ENCODE measurements at regions not wholly inside any gene's neighbourhood (a gene's known extent, or its start where the extent isn't known, plus 50 kb on each side); places are given as distances from the start of the nearest gene placed in this dataset.

DNA sequence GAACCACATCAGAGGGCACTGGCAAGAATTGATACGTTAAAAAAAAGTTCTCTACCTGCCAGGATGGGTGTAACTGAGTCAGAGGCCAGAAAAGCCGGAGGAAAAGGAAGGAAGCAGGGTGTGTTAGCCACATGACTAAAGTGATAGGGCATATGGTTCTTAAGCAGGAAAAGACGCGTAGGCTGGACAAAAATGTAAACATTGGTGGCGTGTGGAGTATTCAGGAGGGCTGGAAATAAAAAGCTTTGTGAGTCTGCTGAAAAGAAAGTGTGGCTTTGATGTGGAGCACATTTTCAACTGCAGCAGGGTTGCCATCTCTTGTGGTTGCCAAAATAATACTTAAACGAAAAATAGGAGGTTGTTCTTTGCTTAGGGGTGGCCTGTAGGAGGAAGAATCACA lies 186.5 kb upstream of the RPL34 start:
- TF ChIP-seq, protein P1, sequence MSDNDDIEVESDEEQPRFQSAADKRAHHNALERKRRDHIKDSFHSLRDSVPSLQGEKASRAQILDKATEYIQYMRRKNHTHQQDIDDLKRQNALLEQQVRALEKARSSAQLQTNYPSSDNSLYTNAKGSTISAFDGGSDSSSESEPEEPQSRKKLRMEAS (IDR thresholded peaks at IDR 0.05), result no peak
- no peak for TF ChIP-seq CBFB (CRISPR knock-in tag; IDR thresholded peaks at IDR 0.05)
- no peak for TF ChIP-seq ZFP37 (CRISPR knock-in tag; IDR thresholded peaks at IDR 0.05; ENCODE audit: borderline replicate concordance)
- TF ChIP-seq ZNF792 (CRISPR knock-in tag; IDR thresholded peaks at IDR 0.05), result no peak
- TF ChIP-seq, protein P2, sequence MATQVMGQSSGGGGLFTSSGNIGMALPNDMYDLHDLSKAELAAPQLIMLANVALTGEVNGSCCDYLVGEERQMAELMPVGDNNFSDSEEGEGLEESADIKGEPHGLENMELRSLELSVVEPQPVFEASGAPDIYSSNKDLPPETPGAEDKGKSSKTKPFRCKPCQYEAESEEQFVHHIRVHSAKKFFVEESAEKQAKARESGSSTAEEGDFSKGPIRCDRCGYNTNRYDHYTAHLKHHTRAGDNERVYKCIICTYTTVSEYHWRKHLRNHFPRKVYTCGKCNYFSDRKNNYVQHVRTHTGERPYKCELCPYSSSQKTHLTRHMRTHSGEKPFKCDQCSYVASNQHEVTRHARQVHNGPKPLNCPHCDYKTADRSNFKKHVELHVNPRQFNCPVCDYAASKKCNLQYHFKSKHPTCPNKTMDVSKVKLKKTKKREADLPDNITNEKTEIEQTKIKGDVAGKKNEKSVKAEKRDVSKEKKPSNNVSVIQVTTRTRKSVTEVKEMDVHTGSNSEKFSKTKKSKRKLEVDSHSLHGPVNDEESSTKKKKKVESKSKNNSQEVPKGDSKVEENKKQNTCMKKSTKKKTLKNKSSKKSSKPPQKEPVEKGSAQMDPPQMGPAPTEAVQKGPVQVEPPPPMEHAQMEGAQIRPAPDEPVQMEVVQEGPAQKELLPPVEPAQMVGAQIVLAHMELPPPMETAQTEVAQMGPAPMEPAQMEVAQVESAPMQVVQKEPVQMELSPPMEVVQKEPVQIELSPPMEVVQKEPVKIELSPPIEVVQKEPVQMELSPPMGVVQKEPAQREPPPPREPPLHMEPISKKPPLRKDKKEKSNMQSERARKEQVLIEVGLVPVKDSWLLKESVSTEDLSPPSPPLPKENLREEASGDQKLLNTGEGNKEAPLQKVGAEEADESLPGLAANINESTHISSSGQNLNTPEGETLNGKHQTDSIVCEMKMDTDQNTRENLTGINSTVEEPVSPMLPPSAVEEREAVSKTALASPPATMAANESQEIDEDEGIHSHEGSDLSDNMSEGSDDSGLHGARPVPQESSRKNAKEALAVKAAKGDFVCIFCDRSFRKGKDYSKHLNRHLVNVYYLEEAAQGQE (IDR thresholded peaks at IDR 0.05; ENCODE audit: borderline replicate concordance in 1 of 2, low read depth in 1 of 2, low read length in 2 of 2), result no peak
- TF ChIP-seq, protein P3, sequence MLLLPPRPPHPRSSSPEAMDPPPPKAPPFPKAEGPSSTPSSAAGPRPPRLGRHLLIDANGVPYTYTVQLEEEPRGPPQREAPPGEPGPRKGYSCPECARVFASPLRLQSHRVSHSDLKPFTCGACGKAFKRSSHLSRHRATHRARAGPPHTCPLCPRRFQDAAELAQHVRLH (CRISPR knock-in tag; IDR thresholded peaks at IDR 0.05; ENCODE audit: borderline replicate concordance, low read depth), result no peak
- TF ChIP-seq, protein P4, sequence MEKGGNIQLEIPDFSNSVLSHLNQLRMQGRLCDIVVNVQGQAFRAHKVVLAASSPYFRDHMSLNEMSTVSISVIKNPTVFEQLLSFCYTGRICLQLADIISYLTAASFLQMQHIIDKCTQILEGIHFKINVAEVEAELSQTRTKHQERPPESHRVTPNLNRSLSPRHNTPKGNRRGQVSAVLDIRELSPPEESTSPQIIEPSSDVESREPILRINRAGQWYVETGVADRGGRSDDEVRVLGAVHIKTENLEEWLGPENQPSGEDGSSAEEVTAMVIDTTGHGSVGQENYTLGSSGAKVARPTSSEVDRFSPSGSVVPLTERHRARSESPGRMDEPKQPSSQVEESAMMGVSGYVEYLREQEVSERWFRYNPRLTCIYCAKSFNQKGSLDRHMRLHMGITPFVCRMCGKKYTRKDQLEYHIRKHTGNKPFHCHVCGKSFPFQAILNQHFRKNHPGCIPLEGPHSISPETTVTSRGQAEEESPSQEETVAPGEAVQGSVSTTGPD (CRISPR knock-in tag; IDR thresholded peaks at IDR 0.05), result no peak
- TF ChIP-seq, protein P5, sequence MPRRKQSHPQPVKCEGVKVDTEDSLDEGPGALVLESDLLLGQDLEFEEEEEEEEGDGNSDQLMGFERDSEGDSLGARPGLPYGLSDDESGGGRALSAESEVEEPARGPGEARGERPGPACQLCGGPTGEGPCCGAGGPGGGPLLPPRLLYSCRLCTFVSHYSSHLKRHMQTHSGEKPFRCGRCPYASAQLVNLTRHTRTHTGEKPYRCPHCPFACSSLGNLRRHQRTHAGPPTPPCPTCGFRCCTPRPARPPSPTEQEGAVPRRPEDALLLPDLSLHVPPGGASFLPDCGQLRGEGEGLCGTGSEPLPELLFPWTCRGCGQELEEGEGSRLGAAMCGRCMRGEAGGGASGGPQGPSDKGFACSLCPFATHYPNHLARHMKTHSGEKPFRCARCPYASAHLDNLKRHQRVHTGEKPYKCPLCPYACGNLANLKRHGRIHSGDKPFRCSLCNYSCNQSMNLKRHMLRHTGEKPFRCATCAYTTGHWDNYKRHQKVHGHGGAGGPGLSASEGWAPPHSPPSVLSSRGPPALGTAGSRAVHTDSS (CRISPR knock-in tag; conservative IDR thresholded peaks at IDR 0.05), result no peak
- TF ChIP-seq, protein P6, sequence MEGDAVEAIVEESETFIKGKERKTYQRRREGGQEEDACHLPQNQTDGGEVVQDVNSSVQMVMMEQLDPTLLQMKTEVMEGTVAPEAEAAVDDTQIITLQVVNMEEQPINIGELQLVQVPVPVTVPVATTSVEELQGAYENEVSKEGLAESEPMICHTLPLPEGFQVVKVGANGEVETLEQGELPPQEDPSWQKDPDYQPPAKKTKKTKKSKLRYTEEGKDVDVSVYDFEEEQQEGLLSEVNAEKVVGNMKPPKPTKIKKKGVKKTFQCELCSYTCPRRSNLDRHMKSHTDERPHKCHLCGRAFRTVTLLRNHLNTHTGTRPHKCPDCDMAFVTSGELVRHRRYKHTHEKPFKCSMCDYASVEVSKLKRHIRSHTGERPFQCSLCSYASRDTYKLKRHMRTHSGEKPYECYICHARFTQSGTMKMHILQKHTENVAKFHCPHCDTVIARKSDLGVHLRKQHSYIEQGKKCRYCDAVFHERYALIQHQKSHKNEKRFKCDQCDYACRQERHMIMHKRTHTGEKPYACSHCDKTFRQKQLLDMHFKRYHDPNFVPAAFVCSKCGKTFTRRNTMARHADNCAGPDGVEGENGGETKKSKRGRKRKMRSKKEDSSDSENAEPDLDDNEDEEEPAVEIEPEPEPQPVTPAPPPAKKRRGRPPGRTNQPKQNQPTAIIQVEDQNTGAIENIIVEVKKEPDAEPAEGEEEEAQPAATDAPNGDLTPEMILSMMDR (CRISPR knock-in tag; IDR thresholded peaks at IDR 0.05), result no peak
